ENCODE measurements at regions not wholly inside any gene's neighbourhood (a gene's known extent, or its start where the extent isn't known, plus 50 kb on each side); places are given as distances from the start of the nearest gene placed in this dataset.

GRCh38 chr14:93870377-93870776 lies 56.8 kb upstream of the FAM181A start:
- no peak for DNase-seq

- no peak for DNase-seq
Measured at GRCh38 chr14:93869427-93869826, 57.7 kb upstream of the FAM181A start.

- DNase-seq = no peak
Measured at GRCh38 chr14:93868165-93868564, 59.0 kb upstream of the FAM181A start.

GRCh38 chr14:93862265-93862664 lies 64.9 kb upstream of the FAM181A start:
- DNase-seq = no peak

GRCh38 chr14:93861836-93862235 lies 65.3 kb upstream of the FAM181A start:
- DNase-seq = no peak

GRCh38 chr14:93859957-93860356 lies 67.2 kb upstream of the FAM181A start:
- DNase-seq = no peak

- no peak for DNase-seq
Measured at GRCh38 chr14:93858896-93859295, 68.2 kb upstream of the FAM181A start.

GRCh38 chr14:93857500-93858283 lies 69.4 kb upstream of the PRIMA1 start:
- no peak for DNase-seq

- peak; percentile 28 for DNase-seq
Measured at GRCh38 chr14:93857081-93857480, 68.8 kb upstream of the PRIMA1 start.

- no peak for DNase-seq
Measured at GRCh38 chr14:93855737-93856136, 67.5 kb upstream of the PRIMA1 start.

GRCh38 chr14:93847473-93847872 lies 59.2 kb upstream of the PRIMA1 start:
- no peak for DNase-seq

GRCh38 chr14:93838238-93838637 lies 50.0 kb upstream of the PRIMA1 start:
- DNase-seq = no peak

Data from NCI-H2107 (cell line).